GM13977 (cell line): ENCODE measurements at regions not wholly inside any gene's neighbourhood (a gene's known extent, or its start where the extent isn't known, plus 50 kb on each side); places are given as distances from the start of the nearest gene placed in this dataset.

Experiments used
- DNase-seq: peaks from one replicate; pipeline ENCODE4 v3.0.0; 2012; ENCODE audit warnings: low spot score
- CTCF ChIP-seq: IDR thresholded peaks from 2 replicates; pipeline ENCODE4 v1.5.1; 2012; ENCODE audit warnings: mild to moderate bottlenecking, control low read depth; ENCODE audit not compliant: insufficient read depth; ENCODE audit errors: extremely low read depth, missing control alignments
- in situ Hi-C: fragments of 300-500 bp; cut with MboI; formaldehyde crosslinking; loops from one replicate; pipeline ENCODE4 v1.12.0; 2022; ENCODE audit warnings: low sequenced_read_pairs, low pct_unique_long_range_greater_than_20kb, mixed read lengths, inconsistent platforms; ENCODE audit not compliant: unreplicated experiment

- DNase-seq, result no peak
- in situ Hi-C loops, result no loop called here
Observed at GRCh38 chr4:64130907-64131306, 278.3 kb downstream of the TECRL start.

GRCh38 chr4:64125354-64125753 lies 283.9 kb downstream of the TECRL start:
- DNase-seq, result no peak
- in situ Hi-C loops, result no loop called here
- TF ChIP-seq CTCF, result no peak

More at GRCh38 chr4:64130907-64131306, 278.3 kb downstream of the TECRL start:
- no peak for TF ChIP-seq CTCF

GRCh38 chr4:64121803-64122202 lies 287.4 kb downstream of the TECRL start:
- in situ Hi-C loops, result no loop called here
- DNase-seq, result no peak
- TF ChIP-seq CTCF, result no peak

- TF ChIP-seq CTCF, result no peak
- in situ Hi-C loops, result no loop called here
- no peak for DNase-seq
Observed at GRCh38 chr4:64105903-64106302, 303.3 kb downstream of the TECRL start.

GRCh38 chr4:64095398-64095797 lies 313.9 kb downstream of the TECRL start:
- in situ Hi-C loops, result no loop called here
- no peak for DNase-seq
- TF ChIP-seq CTCF, result no peak

- in situ Hi-C loops, result no loop called here
- no peak for TF ChIP-seq CTCF
- DNase-seq, result no peak
Observed at GRCh38 chr4:64079316-64079715, 329.9 kb downstream of the TECRL start.

- no peak for TF ChIP-seq CTCF
- DNase-seq, result no peak
- in situ Hi-C loops, result no loop called here
Observed at GRCh38 chr4:64068096-64068495, 341.2 kb downstream of the TECRL start.
